GM19463 (cell line): ENCODE measurements at regions not wholly inside any gene's neighbourhood (a gene's known extent, or its start where the extent isn't known, plus 50 kb on each side); places are given as distances from the start of the nearest gene placed in this dataset.
"Not testable (repeated sequence)": the region's sequence is repeated elsewhere in the genome, so short reads cannot be mapped to it uniquely, and the experiment has no call there.

Experiments used
- ATAC-seq: cut with Tn5 transposase; IDR thresholded peaks from one replicate; pipeline ENCODE4 v1.9.1; 2021; ENCODE audit warnings: mild to moderate bottlenecking, moderate library complexity; ENCODE audit not compliant: unreplicated experiment

DNA sequence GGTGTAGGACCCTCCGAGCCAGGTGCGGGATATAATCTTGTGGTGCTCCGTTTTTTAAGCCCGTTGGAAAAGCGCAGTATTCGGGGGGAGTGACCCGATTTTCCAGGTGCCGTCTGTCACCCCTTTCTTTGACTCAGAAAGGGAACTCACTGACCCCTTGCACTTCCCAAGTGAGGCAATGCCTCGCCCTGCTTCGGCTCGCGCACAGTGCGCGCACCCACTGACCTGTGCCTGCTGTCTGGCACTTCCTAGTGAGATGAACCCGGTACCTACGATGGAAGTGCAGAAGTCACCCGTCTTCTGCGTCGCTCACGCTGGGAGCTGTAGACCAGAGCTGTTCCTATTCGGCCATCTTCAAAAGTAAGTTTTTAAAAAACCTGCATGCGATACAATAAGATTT lies 362.1 kb downstream of the HS3ST1 start:
- ATAC-seq, result not testable (repeated sequence)

GRCh38 chr4:11060637-11061036 lies 368.1 kb downstream of the HS3ST1 start:
- ATAC-seq, result not testable (repeated sequence)

DNA sequence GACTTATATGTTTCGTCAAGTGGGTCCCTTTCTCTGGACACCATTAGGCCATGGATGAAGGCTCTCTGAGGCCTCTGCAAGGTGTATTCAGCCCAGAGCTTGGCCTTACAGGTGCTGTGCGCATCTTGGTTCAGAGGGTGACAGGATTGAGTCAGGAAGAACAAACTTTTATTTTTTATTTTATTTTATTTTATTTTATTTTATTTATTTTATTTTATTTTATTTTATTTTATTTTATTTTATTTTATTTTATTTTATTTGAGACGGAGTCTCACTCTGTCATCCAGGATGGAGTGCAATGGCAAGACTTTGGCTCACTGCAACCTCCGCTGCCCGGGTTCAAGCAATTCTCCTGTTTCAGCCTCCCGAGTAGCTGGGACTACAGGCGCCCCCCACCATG lies 370.4 kb upstream of the CLNK start:
- not testable (repeated sequence) for ATAC-seq

DNA sequence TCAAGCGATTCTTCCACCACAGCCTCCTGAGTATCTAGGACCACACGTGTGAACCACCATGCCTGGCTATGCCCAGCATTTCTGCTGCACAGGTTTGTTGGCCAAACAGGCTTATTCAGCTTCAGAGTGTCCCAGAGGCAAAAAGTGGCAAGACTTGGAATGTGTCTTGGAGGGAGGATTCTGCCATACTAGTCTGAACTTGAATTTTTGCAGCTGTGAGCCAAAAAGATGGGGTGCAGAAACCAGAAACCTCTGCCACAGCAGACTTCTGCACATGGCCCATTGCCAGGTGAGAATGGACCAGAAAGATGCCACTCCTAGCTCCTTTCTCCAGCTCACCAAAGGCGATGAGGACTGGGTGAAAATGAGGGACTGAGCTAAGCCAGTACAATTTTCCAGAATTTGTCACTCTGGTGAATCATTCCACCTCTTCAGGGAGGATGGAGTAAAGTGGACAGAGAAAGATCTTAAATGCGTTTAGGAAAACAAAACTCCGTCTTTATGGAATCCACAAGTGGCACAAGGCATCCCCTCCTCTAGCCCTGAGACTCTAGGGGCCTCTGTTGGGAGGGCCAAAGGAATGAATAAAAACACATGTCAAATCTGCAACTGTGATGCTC lies 369.1 kb upstream of the CLNK start:
- no peak for ATAC-seq

- ATAC-seq, result no peak
These were observed 366.6 kb upstream of the CLNK start for GRCh38 chr4:11051181-11051580.

GRCh38 chr4:11050766-11051165 lies 366.2 kb upstream of the CLNK start:
- ATAC-seq, result no peak

GRCh38 chr4:11049001-11049400 lies 364.4 kb upstream of the CLNK start:
- ATAC-seq, result no peak

GRCh38 chr4:11042760-11043159 lies 358.2 kb upstream of the CLNK start:
- ATAC-seq, result peak; percentile 95

DNA sequence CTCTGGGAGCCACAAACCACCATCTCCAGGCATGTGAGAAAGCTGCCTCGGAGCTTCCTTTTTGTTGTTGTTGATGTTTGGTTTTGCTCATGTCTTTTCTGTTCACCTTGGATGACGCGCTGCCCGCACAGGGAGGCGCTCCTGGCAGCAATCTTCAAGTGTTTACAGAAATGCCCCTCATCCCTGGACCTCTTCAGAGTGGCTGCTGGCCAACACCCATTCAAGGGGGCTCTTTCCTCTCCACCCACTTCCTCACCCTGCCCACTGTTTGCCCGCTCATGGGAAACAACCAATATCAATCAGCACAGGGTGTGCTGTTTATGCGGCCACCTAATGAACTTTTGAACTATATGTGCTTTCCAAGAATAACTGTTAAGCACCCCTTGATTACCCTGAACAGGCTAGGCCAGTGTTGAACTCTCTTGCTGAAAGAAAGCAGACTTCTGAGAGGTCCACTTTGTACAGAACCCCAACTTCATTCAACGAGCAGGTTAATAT lies 355.1 kb upstream of the CLNK start:
- ATAC-seq, result no peak

DNA sequence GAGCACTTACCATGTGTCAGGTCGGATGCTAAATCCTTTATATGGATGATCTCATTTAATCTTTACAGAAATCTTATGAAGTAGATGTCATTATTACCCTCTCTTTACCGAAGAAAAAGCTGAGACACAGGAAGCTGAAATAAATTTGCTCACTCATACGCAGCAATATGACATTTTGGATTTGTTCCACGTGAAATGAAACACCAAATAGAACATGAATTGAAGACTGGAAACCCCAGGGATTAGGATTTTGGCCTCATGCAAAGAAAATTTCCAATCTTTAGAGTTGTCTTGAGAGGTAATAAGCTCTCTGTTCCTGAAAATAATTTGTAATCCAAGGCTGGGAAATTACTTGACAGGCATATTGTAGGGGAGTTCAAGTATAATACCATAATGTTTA lies 354.4 kb upstream of the CLNK start:
- ATAC-seq, result no peak

- no peak for ATAC-seq
These were observed 353.1 kb upstream of the CLNK start for GRCh38 chr4:11037637-11038036.

DNA sequence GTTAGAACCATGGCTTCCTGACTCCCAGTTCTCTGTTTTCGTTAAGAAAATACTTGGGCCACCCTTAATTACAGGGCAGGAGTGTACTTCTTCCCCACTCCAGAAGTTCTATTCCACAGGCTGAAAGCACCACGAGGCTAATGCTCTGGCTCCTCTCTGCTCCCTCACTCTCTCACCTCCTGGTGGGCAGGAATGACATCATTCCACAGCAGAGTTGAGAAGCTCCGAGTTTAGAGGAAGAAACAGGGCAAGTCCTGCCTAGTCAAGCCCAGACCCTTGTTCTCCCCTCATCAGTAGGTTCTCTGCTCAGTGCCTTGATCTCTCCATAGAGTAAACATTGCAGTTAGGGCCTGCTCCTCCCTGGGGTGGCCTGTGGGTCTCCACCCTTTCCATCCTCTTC lies 343.8 kb upstream of the CLNK start:
- no peak for ATAC-seq

GRCh38 chr4:11021333-11021732 lies 336.8 kb upstream of the CLNK start:
- ATAC-seq, result no peak

GRCh38 chr4:11019451-11020240 lies 335.1 kb upstream of the CLNK start:
- ATAC-seq, result no peak

DNA sequence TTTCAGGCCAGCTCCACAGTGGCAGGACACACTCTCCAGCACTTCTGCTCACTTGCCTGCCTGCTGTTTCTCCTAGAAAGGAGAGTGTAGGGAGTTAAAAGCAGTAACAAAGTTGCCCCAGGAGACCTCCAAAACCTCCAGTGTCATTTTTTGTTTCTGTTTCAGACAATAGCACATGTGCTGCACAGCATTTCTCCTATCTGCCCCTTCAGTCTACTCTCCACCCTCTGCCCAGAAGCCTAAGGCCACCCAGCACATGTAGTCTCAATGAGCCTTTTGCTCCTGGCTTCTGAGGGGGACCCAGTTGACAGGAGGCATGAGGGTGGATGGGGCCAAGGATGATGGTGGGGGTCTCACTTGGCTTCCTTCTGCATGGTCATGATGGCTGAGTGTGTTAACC lies 329.6 kb upstream of the CLNK start:
- peak; percentile 58 for ATAC-seq

DNA sequence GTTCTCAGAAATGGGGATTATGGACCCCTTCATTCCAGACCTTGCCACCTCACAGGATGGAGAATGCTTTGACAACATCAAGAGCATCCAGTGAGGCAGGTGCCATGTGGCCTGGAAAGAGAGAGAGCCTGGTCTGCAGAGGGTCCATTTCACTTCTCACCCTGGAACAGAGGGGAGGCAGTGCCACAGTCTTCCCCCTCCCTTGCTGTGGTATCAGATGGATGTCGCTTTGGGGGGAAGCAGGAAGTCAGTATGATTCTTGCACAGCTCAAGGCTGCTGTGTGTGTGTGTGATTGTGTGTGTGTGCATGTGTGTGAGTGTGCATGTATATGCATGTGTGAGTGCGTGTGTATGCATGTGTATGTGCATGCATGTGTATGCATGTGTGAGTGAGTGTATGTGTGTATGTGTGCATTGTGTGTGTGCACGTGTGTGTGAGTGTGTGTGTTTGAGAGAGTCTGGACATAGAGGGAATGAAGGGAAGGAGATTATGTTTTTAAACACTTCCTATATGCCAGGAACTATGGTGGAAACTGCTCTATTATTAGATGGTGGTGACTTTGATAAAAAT lies 328.6 kb upstream of the CLNK start:
- no peak for ATAC-seq

GRCh38 chr4:11011249-11011648 lies 326.7 kb upstream of the CLNK start:
- ATAC-seq, result no peak

DNA sequence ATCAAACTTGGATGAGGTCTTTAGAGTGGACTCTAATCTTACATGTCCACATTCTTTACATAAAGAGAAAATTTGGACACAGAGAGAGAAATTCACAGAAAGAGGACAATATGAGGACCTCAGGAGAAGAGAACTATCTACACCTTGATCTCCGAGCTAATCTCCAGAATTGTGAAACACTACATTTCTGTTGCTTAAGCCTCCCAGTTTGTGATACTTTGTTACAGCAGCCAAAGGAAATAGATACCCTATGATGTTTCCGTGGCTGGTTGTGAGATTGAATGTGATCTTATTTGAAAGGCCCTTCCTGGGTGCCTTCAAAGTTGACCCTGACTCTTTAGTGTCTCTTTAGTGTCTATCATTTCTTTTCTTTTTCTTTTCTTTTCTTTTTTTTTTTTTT lies 326.1 kb upstream of the CLNK start:
- ATAC-seq, result no peak

GRCh38 chr4:11009281-11009680 lies 324.7 kb upstream of the CLNK start:
- no peak for ATAC-seq

- ATAC-seq, result no peak
These were observed 320.7 kb upstream of the CLNK start for GRCh38 chr4:11005300-11005699.

GRCh38 chr4:11004818-11005217 lies 320.2 kb upstream of the CLNK start:
- ATAC-seq, result no peak

DNA sequence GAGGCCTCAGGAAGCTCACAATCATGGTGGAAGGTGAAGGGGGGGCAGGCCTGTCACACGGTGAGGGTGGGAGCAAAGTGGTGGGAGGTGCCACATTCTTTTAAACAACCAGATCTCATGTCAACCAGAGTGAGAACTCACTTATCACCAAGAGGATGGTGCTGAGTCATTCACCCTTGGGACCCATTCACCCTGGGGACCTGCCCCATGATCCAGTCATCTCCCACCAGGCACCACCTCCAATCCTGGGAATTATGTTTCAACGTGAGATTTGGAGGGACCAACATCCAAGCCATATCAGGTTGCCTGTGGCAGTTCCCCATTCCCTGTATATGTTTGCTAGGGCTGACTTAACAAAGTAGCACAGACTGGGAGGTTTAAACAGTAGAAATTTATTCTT lies 318.4 kb upstream of the CLNK start:
- ATAC-seq, result no peak
